ENCODE measurements at regions not wholly inside any gene's neighbourhood (a gene's known extent, or its start where the extent isn't known, plus 50 kb on each side); places are given as distances from the start of the nearest gene placed in this dataset.

DNA sequence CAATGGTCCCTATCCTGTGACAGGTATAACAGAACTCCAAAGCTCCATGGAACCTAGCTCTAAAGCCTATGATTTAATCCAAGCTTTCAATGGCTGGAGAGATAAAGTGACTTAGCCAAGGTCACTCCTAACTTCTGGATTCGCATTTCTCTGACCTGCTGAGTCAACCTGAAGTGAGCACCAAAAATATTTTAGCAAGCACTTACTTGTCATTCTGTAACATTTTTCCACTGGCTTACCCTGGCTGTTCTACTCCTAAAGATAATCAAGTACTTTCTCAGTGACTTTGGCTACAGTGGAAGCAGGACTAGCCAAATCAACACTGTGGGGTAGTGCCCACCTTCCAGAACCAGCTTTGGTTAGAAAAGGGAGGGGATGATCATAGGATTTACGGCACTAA, 188.3 kb downstream of the OGFRL1 start:
- intact Hi-C loops (cut with micrococcal nuclease): no loop called here

DNA sequence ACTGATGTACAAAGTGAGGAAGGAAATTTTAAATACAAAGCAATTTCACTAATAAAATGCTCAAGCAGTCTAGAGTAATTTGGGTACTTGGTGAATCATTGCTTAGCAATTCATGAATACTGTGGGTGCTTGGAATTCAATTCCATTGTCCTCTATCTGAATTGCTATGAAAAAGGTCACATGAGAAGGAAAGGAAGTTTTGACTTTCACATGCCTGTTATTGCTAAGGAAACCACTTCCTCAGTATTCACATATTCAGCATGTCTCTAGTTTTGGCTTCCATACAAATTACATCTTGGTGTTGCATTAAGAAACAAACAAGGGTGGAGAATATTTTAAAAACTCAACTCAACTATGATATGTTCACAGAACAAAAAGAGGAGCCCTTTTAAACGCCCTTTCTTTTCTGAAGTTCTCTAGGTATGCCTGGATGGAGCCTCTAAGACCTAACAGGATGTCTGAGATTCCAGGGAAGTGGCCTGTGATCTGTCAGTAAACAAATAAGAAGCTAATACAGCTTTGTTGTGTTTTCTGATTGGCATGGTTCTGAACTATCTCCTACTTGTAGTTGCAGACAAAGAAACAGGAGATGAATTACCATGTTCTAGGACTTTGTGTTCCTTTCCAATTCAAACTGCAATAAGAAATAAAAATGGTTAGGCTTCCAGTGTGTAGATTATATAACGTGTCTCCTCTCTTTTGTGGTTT, 190.4 kb downstream of the OGFRL1 start:
- intact Hi-C loops (cut with micrococcal nuclease): no loop called here

DNA sequence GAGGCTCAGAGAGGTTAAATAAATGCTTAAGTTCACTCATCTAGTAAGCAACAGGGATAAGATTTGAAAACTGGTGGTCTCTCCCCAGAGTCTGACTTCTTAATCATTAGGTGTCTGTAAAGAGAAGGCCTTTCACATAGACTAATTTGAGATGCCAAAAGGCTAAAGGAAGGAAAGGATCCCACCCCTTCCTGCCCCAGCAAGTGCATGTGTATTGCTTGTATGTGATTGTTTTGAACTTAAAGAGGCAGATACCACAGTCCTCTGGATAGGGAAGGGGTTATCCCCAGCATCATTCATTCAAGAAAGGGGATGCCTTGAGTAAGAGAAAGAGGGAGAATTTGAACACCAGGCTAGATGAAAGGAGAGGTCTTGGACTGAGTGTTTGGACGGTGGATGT, 192.0 kb downstream of the OGFRL1 start:
- intact Hi-C loops (cut with micrococcal nuclease): no loop called here

DNA sequence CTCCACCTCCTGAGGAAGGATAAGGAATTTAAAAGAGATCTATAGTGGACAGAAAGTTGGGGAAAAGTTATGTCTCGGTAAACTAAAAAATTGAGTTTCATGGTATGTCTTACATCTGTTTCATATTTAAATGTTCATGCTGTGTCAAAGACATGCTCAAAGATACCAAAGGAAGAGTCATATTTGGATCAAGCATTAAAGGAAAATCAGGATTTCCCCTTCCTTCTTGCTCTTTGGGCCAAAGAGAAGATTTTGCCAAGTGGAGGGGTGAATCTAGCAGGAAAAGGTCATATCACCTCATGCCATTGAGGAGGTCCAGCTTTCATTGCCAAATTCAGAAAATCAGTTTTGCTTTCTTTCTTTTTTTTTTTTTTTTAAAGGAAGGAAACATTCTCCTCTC, 192.4 kb downstream of the OGFRL1 start:
- intact Hi-C loops (cut with micrococcal nuclease): no loop called here

DNA sequence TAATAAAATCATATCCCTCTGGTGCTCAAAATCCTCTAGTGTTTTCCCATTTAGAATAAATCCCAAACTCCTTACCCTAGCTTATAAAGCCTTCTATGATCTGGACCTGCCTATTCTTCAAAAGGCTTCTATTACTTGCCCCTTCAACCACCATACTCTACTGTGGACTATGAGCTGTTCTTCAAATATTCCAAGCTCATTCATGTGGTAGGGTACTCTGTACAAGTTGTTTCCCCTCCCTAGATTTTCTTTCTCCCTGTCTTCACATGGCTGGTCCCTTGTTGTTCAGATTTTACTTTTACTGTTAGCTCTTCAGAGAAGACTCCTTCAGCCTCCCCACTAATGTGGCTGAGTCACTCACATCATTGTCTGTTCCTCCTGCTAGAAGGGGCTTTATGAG, 193.2 kb downstream of the OGFRL1 start:
- intact Hi-C loops (cut with micrococcal nuclease): no loop called here

DNA sequence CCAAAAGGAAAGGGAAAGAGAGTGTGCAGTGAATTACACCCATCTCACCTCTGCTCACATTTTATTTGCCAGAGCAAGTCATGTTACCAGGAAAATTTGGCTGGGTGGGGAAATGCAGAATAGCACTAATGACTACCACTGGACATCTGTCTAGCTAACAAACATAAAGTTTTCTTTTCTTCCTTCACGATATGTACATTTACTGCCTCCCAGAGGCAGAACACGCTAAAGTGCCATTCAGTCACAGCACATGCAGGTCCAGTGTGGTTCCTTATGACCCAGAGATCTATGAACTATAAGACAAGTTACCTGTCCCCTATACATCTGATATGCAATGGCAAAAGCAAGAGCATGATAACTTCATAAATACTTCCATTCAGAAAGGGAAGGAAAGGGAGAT, 194.1 kb downstream of the OGFRL1 start:
- intact Hi-C loops (cut with micrococcal nuclease): no loop called here

DNA sequence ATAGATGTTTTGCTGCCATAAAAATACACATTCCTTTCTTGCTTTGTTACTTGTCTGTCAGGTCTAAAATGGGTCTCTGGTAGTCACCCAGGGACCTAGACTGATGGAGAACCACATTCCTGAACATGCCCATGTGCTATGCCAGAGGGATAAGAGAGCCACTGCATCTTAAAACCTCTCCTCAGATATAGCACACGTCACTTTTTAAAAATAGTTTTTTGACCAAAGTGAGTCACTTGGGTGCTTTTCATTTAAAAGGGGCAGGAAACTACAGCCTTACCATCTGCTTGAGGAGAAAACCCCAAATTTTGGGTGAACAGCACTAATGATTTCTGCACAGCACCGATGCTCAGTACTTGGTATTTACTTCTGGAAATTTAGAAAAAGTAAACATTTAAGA, 197.8 kb downstream of the OGFRL1 start:
- intact Hi-C loops (cut with micrococcal nuclease): no loop called here

DNA sequence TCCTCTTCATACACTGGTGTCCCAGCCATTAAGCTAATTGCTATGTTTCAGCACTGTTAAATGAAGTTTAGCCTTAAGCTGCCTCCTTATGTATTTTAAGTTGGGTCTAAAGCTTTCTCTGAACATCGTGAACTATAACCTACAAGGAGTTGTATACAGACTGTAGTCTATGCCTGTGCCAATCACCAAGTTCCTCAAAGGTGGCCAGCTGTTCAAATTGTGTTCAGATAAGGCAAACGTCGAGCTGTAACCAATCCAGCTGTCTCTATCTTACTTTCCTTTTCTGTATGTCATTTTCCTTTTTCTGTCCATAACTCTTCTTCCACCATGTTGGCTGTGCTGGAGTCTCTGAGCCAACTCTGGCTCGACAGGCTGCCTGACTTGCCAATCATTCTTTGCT, 199.6 kb downstream of the OGFRL1 start:
- intact Hi-C loops (cut with micrococcal nuclease): no loop called here

DNA sequence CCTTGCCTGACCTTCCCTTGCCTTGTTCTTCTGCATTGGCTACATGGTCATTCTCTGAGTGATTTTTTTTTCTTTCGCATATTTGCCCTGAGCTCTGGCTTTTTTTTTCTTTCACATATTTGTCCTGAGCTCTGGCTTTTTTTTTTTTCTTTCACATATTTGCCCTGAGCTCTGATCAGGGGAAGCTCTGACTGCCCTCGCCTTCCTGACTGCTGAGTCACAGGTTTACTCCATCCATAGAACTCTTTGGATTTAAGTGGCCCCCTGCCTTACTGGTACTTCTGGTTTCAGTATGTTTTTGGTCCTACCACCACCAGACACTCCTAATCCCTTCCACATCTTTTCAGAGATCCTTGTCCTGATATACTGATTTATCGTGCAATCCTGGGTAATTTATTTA, 201.1 kb downstream of the OGFRL1 start:
- intact Hi-C loops (cut with micrococcal nuclease): no loop called here

DNA sequence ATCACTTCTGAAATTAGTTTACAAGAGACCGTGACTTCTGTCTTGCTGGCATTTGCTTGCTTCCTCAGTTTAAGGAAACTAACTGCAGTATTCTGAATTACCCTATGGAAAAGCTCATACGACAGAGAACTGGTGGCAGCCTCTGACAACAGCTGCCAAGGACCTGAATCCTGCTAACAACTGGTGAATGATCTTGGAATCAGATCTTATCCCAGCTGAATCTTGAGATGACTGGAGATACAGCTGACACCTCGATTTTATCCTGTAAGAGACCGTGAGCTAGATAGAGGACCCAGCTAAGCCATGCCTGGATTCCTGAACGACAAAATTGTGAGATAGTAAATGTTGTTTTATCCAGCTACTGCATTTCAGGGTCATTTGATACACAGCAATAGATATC, 202.3 kb downstream of the OGFRL1 start:
- intact Hi-C loops (cut with micrococcal nuclease): no loop called here

DNA sequence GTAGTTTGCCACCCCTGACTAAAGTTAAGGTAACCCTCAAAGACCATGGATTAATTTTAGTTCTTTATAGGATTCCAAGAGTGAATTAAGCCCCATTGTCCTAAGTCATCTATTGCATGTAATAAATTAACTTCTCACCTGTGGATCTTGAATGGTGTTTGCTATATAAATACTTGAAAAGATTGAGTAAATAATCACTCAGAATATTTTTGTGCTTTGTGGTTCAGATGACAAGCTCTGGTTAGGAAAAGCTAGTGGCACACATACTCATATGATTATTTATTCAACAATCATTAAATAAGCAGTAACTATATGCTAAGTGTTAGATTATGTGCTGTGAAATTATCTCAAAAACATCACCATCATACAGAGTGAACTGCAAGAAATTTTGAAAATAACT, 203.2 kb downstream of the OGFRL1 start:
- intact Hi-C loops (cut with micrococcal nuclease): no loop called here

DNA sequence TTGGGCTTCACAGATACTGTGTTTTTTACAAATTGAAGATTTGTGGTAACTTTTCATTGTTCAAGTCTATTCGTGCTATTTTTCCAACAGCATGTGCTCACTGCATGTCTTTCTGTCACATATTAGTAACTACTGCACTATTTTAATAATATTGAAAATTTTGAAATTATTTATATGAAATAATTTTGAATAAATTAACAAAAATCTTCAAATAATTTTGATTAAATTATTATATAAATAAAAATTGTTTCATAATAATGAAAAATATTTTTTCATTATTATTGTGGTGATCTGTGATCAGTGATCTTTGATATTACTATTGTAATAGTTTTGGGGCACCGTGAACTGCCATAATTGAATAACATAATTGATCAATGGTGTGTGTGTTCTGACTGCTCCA, 204.1 kb downstream of the OGFRL1 start:
- intact Hi-C loops (cut with micrococcal nuclease): no loop called here

DNA sequence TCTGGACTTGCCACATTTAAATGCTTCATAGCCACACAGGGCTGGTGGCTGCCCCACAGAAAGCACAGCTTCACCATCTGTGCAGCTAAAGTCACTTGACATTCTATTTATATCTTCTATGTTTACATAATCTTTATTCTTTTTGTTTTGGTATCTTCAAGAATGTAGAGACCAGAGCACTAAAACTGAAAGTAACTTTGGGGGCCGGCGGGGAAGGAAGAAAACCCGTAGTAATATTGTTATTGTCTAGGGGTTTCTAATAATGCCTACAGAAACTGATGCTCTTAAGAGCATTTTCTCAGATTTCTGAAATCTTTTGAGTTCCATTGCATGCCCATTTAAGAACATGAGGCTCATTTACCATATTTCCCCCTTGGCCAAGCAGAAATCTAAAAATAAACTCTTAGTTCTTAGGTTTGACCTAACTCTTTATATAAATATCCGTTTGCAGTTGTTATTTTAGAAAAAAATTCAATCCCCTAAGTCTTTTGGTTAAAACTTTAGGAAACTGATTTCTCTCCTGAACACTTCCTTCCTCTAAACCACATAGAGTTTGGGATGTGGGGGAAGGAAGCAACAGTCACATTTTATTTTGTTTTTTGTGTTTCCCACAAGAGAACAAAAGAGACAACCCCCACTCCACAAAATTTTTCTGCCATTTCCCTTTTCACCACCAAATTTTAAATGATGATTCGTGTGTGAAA, 207.6 kb downstream of the OGFRL1 start:
- intact Hi-C loops (cut with micrococcal nuclease): no loop called here

DNA sequence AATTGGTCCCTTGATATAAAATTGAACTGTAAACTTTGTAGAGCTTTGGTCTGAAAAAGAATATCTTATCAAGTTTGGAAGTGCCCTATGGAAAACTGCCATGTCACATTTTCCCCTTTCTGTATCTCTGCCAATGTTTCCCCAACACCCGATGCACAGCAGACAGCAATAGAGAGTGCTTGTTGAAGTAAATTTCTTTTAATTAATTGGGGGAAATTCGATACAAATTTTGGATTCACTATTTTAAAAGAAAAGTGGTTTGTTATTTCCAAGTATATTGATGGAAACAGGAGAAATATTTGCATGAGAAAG, 208.1 kb downstream of the OGFRL1 start:
- intact Hi-C loops (cut with micrococcal nuclease): no loop called here

DNA sequence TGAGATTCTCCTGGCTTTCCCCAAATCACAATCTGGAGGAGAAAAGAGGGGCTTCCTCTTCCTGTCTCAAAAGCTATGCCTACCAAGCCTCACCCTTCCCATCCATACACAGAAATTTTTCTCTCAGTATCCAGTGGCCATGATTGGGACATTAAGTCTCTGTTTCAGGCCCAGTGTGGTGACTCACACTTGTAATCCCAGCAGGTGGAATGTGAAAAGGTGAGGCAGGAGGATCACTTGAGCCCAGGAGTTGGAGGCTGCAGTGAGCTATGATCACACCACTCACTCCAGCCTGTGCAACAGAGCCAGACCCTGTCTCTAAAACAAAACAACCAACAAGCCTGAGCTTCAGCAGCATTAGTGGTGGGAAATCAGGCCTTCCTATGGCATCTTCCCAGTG, 210.0 kb downstream of the OGFRL1 start:
- intact Hi-C loops (cut with micrococcal nuclease): no loop called here

DNA sequence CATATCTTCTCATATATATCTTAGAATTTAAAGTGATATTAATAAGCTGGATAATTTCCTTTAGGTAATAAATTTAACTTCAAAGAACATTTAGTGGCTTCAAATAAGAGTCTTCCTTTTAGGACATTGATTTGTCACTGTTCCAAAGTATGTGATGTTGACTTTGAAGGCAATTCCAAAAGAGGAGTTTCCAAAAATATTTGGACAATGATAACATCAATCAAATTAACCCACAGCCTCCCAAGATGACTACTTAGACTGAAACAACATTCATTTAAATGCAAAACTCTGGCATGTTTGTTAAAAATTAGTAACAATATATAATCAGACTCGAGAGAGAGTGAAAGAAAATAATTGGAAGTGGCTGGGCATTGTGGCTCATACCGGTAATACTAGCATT, 211.1 kb downstream of the OGFRL1 start:
- intact Hi-C loops (cut with micrococcal nuclease): no loop called here

DNA sequence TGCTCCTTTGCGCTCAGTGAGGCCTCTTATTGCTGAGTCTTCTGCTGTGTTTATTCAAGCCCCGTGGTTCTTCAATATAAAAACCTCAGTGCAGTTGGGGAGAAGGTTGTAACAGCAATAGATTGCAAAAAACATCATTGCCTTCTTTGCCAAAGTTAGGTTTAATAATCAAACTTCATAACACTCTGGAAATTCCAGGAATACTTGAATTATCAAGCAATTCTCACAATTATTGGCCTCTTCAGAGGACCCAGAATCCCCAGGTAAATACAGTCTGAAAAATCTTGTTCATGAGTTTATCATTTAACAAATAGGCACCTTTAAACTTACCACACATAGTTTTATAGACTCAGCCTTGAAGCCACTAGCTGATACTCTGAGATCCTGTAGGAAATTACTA, 213.6 kb downstream of the OGFRL1 start:
- intact Hi-C loops (cut with micrococcal nuclease): no loop called here

DNA sequence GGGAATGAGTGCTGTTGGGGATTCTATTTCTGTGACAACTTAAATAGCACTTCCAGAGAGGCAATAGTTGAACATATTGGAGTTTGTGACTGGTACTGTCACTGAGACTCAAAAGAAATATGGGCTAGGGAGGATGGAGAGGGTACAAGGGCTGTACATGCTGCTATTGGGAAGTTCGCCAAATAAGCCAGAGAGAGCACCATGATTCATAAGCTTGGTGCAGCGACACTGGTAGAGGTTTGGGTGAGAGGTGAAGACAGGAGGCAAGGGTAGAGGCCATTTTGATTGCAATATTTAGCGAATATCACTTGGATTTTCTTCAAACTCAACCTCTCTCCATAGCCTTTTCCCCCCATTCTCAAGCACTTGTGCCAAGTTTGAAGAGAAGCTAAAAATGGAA, 214.3 kb downstream of the OGFRL1 start:
- intact Hi-C loops (cut with micrococcal nuclease): no loop called here

DNA sequence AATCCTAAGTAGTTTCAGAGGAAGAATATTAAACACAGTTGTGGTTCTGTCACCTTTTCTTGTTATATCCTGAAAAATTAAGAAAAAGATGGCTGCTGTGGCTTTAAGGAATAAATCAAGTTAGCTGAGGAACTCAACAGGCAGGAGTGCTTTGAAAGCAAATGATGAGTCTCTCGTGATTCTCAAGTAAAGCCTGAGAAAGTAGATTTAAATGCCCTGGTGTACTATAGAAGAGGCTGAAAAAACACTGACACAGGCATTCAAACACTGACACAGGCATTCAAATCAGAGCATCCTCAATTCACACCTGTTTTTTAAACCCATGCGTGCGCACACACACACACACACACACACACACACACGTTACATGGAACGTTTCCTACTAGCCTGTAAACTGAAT, 218.6 kb downstream of the OGFRL1 start:
- intact Hi-C loops (cut with micrococcal nuclease): no loop called here

DNA sequence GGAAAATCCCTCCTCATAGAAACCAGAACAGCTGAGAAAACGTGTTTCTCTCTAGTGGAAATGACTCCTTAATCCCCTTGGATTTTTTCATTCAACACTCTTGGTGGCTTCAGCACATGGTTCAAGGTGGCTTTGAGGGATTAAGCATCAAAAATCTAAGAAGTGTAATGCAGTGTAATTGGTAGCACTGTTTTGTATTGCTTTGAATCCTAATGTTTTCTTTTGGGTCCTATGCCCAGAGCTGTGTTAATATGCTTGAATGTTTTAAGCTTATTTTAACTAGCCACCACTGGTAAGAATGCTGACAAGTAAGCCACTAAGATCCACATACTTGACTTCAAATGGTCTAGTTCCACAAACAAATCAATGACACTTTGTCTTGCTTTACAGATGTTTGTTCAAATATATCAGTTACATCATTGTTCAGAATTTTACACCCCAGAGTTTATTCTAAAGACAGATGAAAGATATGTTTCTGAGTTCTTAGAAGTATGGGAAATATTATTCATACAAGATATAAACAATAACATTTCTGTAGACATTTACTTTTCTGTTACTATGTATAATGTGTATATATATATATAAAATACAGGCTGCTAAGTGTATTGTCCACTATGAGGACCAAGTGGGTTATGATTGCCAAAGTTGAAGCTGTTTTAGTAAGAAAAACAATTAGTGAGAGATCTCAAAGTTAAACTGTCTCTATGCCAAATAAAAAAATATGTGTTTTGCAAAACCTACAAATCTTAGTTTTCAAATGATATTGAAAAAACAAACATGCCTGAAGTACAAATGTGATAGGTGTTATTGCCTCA, 220.8 kb downstream of the OGFRL1 start:
- intact Hi-C loops (cut with micrococcal nuclease): loop anchor here (1.0 kb wide), 1 partner anchor 125 kb away; no protein-coding TSS in a partner anchor

DNA sequence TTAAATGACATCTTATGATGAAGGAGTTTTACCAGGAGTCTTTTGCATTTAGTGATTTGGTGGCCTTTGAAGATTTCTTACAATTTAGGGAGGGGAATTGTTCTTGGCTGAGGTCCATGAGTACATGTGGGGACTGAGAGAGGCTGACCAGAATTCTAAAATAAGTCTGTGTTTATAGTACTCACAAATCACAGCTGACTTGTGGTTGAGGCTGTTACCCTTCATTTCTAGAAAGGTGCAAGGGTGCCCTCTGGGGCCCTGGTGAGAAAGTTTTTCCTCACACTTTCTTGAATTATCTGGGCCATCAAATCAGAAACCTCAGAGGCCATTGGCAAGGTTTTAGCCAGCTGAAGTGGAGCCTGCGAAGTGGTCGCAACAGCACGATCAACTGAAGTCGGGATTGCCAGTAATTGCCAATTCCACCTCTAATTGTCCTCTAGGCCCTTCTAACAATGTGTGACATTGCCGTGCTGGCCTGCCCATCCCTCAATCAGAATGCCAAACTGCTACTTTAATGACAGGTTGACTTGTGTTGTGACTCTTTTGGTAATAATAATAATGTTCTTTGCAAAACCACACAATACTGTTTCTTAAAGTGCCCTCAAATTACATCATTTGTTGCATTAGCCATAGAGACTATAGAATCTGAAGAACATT, 221.6 kb downstream of the OGFRL1 start:
- intact Hi-C loops (cut with micrococcal nuclease): loop anchor here (1.0 kb wide), 1 partner anchor 126 kb away; no protein-coding TSS in a partner anchor

DNA sequence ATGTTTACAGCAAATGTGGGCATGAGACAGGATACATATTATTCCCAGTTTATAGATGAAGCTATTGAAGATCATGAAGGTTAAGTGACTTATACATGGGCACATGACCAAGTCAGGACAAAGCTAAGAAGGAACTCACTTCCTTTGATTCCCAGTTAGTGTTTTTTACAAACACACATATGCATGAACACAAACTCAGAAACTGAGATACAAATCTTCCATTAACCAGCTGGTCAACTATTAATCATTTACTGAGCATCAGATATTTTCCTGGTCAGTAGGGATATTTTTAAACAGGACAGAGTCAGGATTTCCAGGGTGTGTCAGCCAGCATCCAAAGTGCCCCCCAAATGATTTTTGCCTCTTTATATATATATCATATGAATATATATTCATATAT, 222.2 kb downstream of the OGFRL1 start:
- intact Hi-C loops (cut with micrococcal nuclease): loop anchor here (1.0 kb wide), 1 partner anchor 127 kb away; no protein-coding TSS in a partner anchor
